ENCODE measurements at regions not wholly inside any gene's neighbourhood (a gene's known extent, or its start where the extent isn't known, plus 50 kb on each side); places are given as distances from the start of the nearest gene placed in this dataset.

GRCh38 chr2:189951791-189952535, 110.6 kb downstream of the MSTN start:
- peaks cover 34% of the 10 kb centered on the region for H3K36me3 ChIP-seq (ENCODE audit: insufficient read depth, low read length)
- peak overlapping the region; percentile 58 for H3K4me2 ChIP-seq (ENCODE audit: low read length)
- peak; percentile 40 for DNase-seq (ENCODE audit: low spot score)
- H3K79me2 ChIP-seq (ENCODE audit: insufficient read depth, low read depth, low read length) = no peaks in the 10 kb centered on the region
- no peak for TF ChIP-seq EZH2phosphoT487 (IDR thresholded peaks at IDR 0.05; ENCODE audit: borderline replicate concordance, low read depth, low read length)
- TF ChIP-seq CTCF (conservative IDR thresholded peaks at IDR 0.05; ENCODE audit: low read length) = no peak
- H3K4me3 ChIP-seq (ENCODE audit: low read depth, low read length, poor library complexity, severe bottlenecking) = peak overlapping the region; percentile 37
- no peaks in the 10 kb centered on the region for H3K9me2 ChIP-seq (ENCODE audit: insufficient read depth, low read length)
- peaks cover 54% of the 10 kb centered on the region for H3K4me1 ChIP-seq (ENCODE audit: insufficient read depth, low read length, poor library complexity, severe bottlenecking)
- peaks cover 25% of the 10 kb centered on the region for H3K9me3 ChIP-seq (ENCODE audit: low read length)
- BruUV-seq (replicated peaks) = no TSS peak
- peak overlapping the region; percentile 94 for H3K27ac ChIP-seq (ENCODE audit: low read depth, low read length, poor library complexity, severe bottlenecking)
- POLR2A ChIA-PET = interaction anchor here (0.7 to 1.8 kb wide), 6 partner anchors 9 to 147 kb away, joined by 3 to 9 read pairs (median 4); no protein-coding TSS in a partner anchor
- intact Hi-C loops (cut with micrococcal nuclease; ENCODE audit: unreplicated experiment) = loop anchor here (2.0 to 5.0 kb wide), 3 partner anchors 170 to 580 kb away; partner anchors contain the start of genes NEMP2, ORMDL1, PMS1 and WDR75
- H2AFZ ChIP-seq (ENCODE audit: low read length) = peak overlapping the region; percentile 85
- H4K20me1 ChIP-seq (ENCODE audit: insufficient read depth, low read length) = no peaks in the 10 kb centered on the region
- CTCF ChIA-PET (ENCODE audit: unreplicated experiment) = no interaction called here

GRCh38 chr2:189943009-189943408, 119.5 kb downstream of the MSTN start:
- intact Hi-C loops (cut with micrococcal nuclease; ENCODE audit: unreplicated experiment) = no loop called here
- H4K20me1 ChIP-seq (ENCODE audit: insufficient read depth, low read length) = no peaks in the 10 kb centered on the region
- no peak for DNase-seq (ENCODE audit: low spot score)
- H2AFZ ChIP-seq (ENCODE audit: low read length) = no peak overlapping the region
- H3K79me2 ChIP-seq (ENCODE audit: insufficient read depth, low read depth, low read length) = no peaks in the 10 kb centered on the region
- TF ChIP-seq EZH2phosphoT487 (IDR thresholded peaks at IDR 0.05; ENCODE audit: borderline replicate concordance, low read depth, low read length) = no peak
- TF ChIP-seq CTCF (conservative IDR thresholded peaks at IDR 0.05; ENCODE audit: low read length) = no peak
- no TSS peak for BruUV-seq (replicated peaks)
- no peak overlapping the region for H3K27ac ChIP-seq (ENCODE audit: low read depth, low read length, poor library complexity, severe bottlenecking)
- peaks cover 11% of the 10 kb centered on the region for H3K4me1 ChIP-seq (ENCODE audit: insufficient read depth, low read length, poor library complexity, severe bottlenecking)
- ChIA-PET POLR2A (interaction anchor here (0.7 to 2.4 kb wide), 4 partner anchors 9 to 377 kb away, joined by 3 to 7 read pairs (median 4); no protein-coding TSS in a partner anchor), CTCF (ENCODE audit: unreplicated experiment) (no interaction called here)
- no peaks in the 10 kb centered on the region for H3K9me2 ChIP-seq (ENCODE audit: insufficient read depth, low read length)
- peaks cover 50% of the 10 kb centered on the region for H3K9me3 ChIP-seq (ENCODE audit: low read length)
- no peak overlapping the region for H3K4me2 ChIP-seq (ENCODE audit: low read length)
- H3K36me3 ChIP-seq (ENCODE audit: insufficient read depth, low read length) = no peaks in the 10 kb centered on the region
- no peak overlapping the region for H3K4me3 ChIP-seq (ENCODE audit: low read depth, low read length, poor library complexity, severe bottlenecking)

GRCh38 chr2:189940913-189941312, 121.6 kb downstream of the MSTN start:
- ChIA-PET POLR2A (interaction anchor here (0.9 kb wide), 1 partner anchor 13 kb away, joined by 7 read pairs; no protein-coding TSS in a partner anchor), CTCF (ENCODE audit: unreplicated experiment) (no interaction called here)
- no peaks in the 10 kb centered on the region for H4K20me1 ChIP-seq (ENCODE audit: insufficient read depth, low read length)
- H2AFZ ChIP-seq (ENCODE audit: low read length) = no peak overlapping the region
- no peak overlapping the region for H3K4me2 ChIP-seq (ENCODE audit: low read length)
- H3K9me2 ChIP-seq (ENCODE audit: insufficient read depth, low read length) = no peaks in the 10 kb centered on the region
- H3K9me3 ChIP-seq (ENCODE audit: low read length) = peaks cover 47% of the 10 kb centered on the region
- H3K27ac ChIP-seq (ENCODE audit: low read depth, low read length, poor library complexity, severe bottlenecking) = no peak overlapping the region
- TF ChIP-seq EZH2phosphoT487 (IDR thresholded peaks at IDR 0.05; ENCODE audit: borderline replicate concordance, low read depth, low read length) (no peak), CTCF (conservative IDR thresholded peaks at IDR 0.05; ENCODE audit: low read length) (no peak)
- intact Hi-C loops (cut with micrococcal nuclease; ENCODE audit: unreplicated experiment) = no loop called here
- peaks cover 1% of the 10 kb centered on the region for H3K4me1 ChIP-seq (ENCODE audit: insufficient read depth, low read length, poor library complexity, severe bottlenecking)
- no peak for DNase-seq (ENCODE audit: low spot score)
- no TSS peak for BruUV-seq (replicated peaks)
- H3K36me3 ChIP-seq (ENCODE audit: insufficient read depth, low read length) = no peaks in the 10 kb centered on the region
- no peak overlapping the region for H3K4me3 ChIP-seq (ENCODE audit: low read depth, low read length, poor library complexity, severe bottlenecking)
- no peaks in the 10 kb centered on the region for H3K79me2 ChIP-seq (ENCODE audit: insufficient read depth, low read depth, low read length)

Data from OCI-LY7 (cell line).